GM12878 (cell line): ENCODE measurements at regions not wholly inside any gene's neighbourhood (a gene's known extent, or its start where the extent isn't known, plus 50 kb on each side); places are given as distances from the start of the nearest gene placed in this dataset.

ENCODE experiments used
- ATAC-seq: fragments of 200-7000 bp; cut with Tn5 transposase; 3 replicates; pipeline ENCODE4 v1.9.1; 2020; ENCODE audit warnings: mild to moderate bottlenecking, moderate library complexity
- BruUV-seq: library from RNA; stranded (reverse); fragments of 400-500 nt; replicated peaks from 2 replicates; lab custom pipeline; 2021; lab: Mats Ljungman, UMichigan
- CTCF ChIA-PET: fragments of 300-600 bp; sonication (Branson Sonifier 250); formaldehyde crosslinking; extraction: SDS; loops from one replicate; lab custom pipeline; 2021; ENCODE audit warnings: inconsistent platforms; lab: Yijun Ruan, JAX
- POLR2A ChIA-PET: fragments of 350-600 bp; formaldehyde crosslinking; extraction: SDS; loops from one replicate; lab custom pipeline; 2021; ENCODE audit warnings: inconsistent platforms; lab: Charles Lee
- RAD21 ChIA-PET: fragments of 300-600 bp; sonication (Branson Sonifier 250); formaldehyde crosslinking; loops from one replicate; lab custom pipeline; 2023; ENCODE audit warnings: antibody characterized with exemption; ENCODE audit not compliant: unreplicated experiment; lab: Charles Lee
- SMC1A ChIA-PET: fragments of 300-600 bp; sonication (Branson Sonifier 250); formaldehyde crosslinking; loops from one replicate; lab custom pipeline; 2023; ENCODE audit not compliant: unreplicated experiment, uncharacterized antibody; lab: Charles Lee
- DNase-seq: peaks from one replicate; pipeline ENCODE4 v3.0.0-alpha.2; 2011; ENCODE audit warnings: low read depth, low spot score
- FAIRE-seq: peaks from 3 replicates; lab custom pipeline; 2011; peaks lifted over from hg19 to GRCh38; lab: Jason Lieb, UNC
- H2AFZ ChIP-seq: 2 replicates; pipeline ENCODE4 v1.6.0; 2011; ENCODE audit warnings: low read depth, low read length, control low read depth; ENCODE audit not compliant: control insufficient read depth
- H3K27ac ChIP-seq: 2 replicates; pipeline ENCODE4 v1.5.1; 2011; ENCODE audit warnings: control low read depth; ENCODE audit not compliant: control insufficient read depth, insufficient read depth
- H3K27me3 ChIP-seq, 2 experiments: replicated peaks in 1 of 2; 2 replicates each; pipeline versions ENCODE4 v1.6.0 to v1.6.1; 2011; ENCODE audit warnings: low read length in 1 of 2; ENCODE audit not compliant: control insufficient read depth in 2 of 2, insufficient read depth in 2 of 2
- H3K36me3 ChIP-seq, 2 experiments: 2 replicates each; pipeline ENCODE4 v1.5.1; 2011; ENCODE audit warnings: low read length in 1 of 2; ENCODE audit not compliant: control insufficient read depth in 2 of 2, insufficient read depth in 2 of 2
- H3K4me1 ChIP-seq: 2 replicates; pipeline ENCODE4 v1.6.1; 2011; ENCODE audit warnings: mild to moderate bottlenecking, low read length, moderate library complexity, mixed read lengths; ENCODE audit not compliant: control insufficient read depth, insufficient read depth
- H3K4me2 ChIP-seq: 2 replicates; pipeline ENCODE4 v1.6.0; 2011; ENCODE audit warnings: control low read depth; ENCODE audit not compliant: control insufficient read depth, insufficient read depth
- H3K4me3 ChIP-seq: fragments of 200-600 bp; sonication (generic); 2 replicates; pipeline ENCODE4 v1.5.1; 2016
- H3K79me2 ChIP-seq: 2 replicates; pipeline ENCODE4 v1.6.0; 2011; ENCODE audit warnings: low read length; ENCODE audit not compliant: control insufficient read depth, insufficient read depth
- H3K9ac ChIP-seq: 2 replicates; pipeline ENCODE4 v1.8.0; 2011; ENCODE audit warnings: low read length, control low read depth, mixed read lengths; ENCODE audit not compliant: control insufficient read depth, insufficient read depth
- H3K9me3 ChIP-seq: replicated peaks from 3 replicates; pipeline ENCODE4 v1.5.1; 2011; ENCODE audit warnings: mild to moderate bottlenecking, low read length; ENCODE audit not compliant: control insufficient read depth, insufficient read depth
- H4K20me1 ChIP-seq: 2 replicates; pipeline ENCODE4 v1.6.0; 2011; ENCODE audit not compliant: control insufficient read depth, insufficient read depth
- EED ChIP-seq: sonication (generic); IDR thresholded peaks from 2 replicates; pipeline ENCODE4 v1.6.1; 2016; ENCODE audit warnings: antibody characterized with exemption, low read depth
- EP300 ChIP-seq, 2 experiments: fragments of 150-350 bp in 1 of 2; IDR thresholded peaks; 2 replicates each; pipeline ENCODE4 v1.6.1; 2011 to 2012; ENCODE audit warnings: low read depth in 2 of 2, low read length in 2 of 2, borderline replicate concordance in 1 of 2, improper control_type of control experiment in 1 of 2, inconsistent platforms in 1 of 2; ENCODE audit not compliant: control insufficient read depth in 1 of 2
- EZH2 ChIP-seq: IDR thresholded peaks from 2 replicates; pipeline ENCODE4 v1.6.1; 2012; ENCODE audit warnings: low read depth, mild to moderate bottlenecking, control low read depth, inconsistent platforms, low read length, borderline replicate concordance; ENCODE audit not compliant: control insufficient read depth
- HCFC1 ChIP-seq: fragments of 150-350 bp; IDR thresholded peaks from 2 replicates; pipeline ENCODE4 v1.6.1; 2014; ENCODE audit warnings: low read length
- KLF5 ChIP-seq: fragments of 450-650 bp; IDR thresholded peaks from 2 replicates; pipeline ENCODE4 v1.6.1; 2014; ENCODE audit warnings: mild to moderate bottlenecking; ENCODE audit not compliant: partially characterized antibody
- MEF2B ChIP-seq: fragments of 450-650 bp; IDR thresholded peaks from 2 replicates; pipeline ENCODE4 v1.6.1; 2018; ENCODE audit warnings: mild to moderate bottlenecking, moderate library complexity; ENCODE audit not compliant: partially characterized antibody, poor library complexity, severe bottlenecking
- NFIC ChIP-seq: IDR thresholded peaks from 2 replicates; pipeline ENCODE4 v1.6.1; 2012; ENCODE audit warnings: low read depth, mild to moderate bottlenecking, inconsistent platforms, low read length, moderate library complexity
- TCF12 ChIP-seq: IDR thresholded peaks from 2 replicates; pipeline ENCODE4 v1.6.1; 2011; ENCODE audit warnings: low read depth, mild to moderate bottlenecking, low read length
- USF2 ChIP-seq: IDR thresholded peaks from 2 replicates; pipeline ENCODE4 v1.6.1; 2011; ENCODE audit warnings: low read depth, low read length, improper control_type of control experiment, borderline replicate concordance
- ZNF592 ChIP-seq: fragments of 450-650 bp; IDR thresholded peaks from 2 replicates; pipeline ENCODE4 v1.6.1; 2017; ENCODE audit warnings: mild to moderate bottlenecking, moderate library complexity
- ZNF687 ChIP-seq: fragments of 450-650 bp; IDR thresholded peaks from 2 replicates; pipeline ENCODE4 v1.6.1; 2017; ENCODE audit warnings: mild to moderate bottlenecking, moderate library complexity
- ZSCAN29 ChIP-seq: fragments of 450-650 bp; IDR thresholded peaks from 2 replicates; pipeline ENCODE4 v1.6.1; 2017; ENCODE audit warnings: mild to moderate bottlenecking, moderate library complexity
- WGBS: methylation state at CpG from one replicate; pipeline ENCODE4 v1.1.6; 2016; ENCODE audit warnings: low lambda C conversion rate; ENCODE audit not compliant: insufficient replicate concordance, insufficient coverage; ENCODE audit errors: missing lambda C conversion rate; 5-methylcytosine and 5-hydroxymethylcytosine counted together
- in situ Hi-C: fragments of 300-500 bp; cut with MboI; formaldehyde crosslinking; loops from 9 replicates; pipeline ENCODE4 v1.14.3; 2018; ENCODE audit warnings: mixed read lengths
- intact Hi-C: fragments of 100-400 bp; cut with micrococcal nuclease; formaldehyde crosslinking; loops from one replicate; pipeline ENCODE4 v1.14.2; 2022; ENCODE audit not compliant: unreplicated experiment

GRCh38 chr5:30908356-30908755 lies 285.1 kb upstream of the CDH6 start:
- in situ Hi-C loops (no loop called here), intact Hi-C loops (no loop called here)
- ChIA-PET POLR2A (no interaction called here), RAD21 (no interaction called here), CTCF (no interaction called here), SMC1A (no interaction called here)
- Histone ChIP-seq H3K9ac (no peak overlapping the region), H3K36me3 (no peaks in the 10 kb centered on the region), H3K79me2 (no peaks in the 10 kb centered on the region), H3K4me3 (no peak overlapping the region), H3K27ac (no peak overlapping the region), H4K20me1 (no peaks in the 10 kb centered on the region), H2AFZ (no peak overlapping the region), H3K4me2 (no peak overlapping the region), H3K4me1 (no peaks in the 10 kb centered on the region), H3K27me3 (no peaks in the 10 kb centered on the region), H3K9me3 (no peaks in the 10 kb centered on the region)
- FAIRE-seq (no peak), ATAC-seq (no peak), DNase-seq (no peak)
- TF ChIP-seq EP300 (IDR thresholded peaks at IDR 0.05; ENCODE audit: borderline replicate concordance in 1 of 2, control insufficient read depth in 1 of 2, low read depth in 2 of 2, low read length in 2 of 2) = no peak
- no peak for TF ChIP-seq HCFC1
- TF ChIP-seq TCF12 = no peak
- TF ChIP-seq EED = no peak
- TF ChIP-seq EZH2 = no peak
- TF ChIP-seq USF2 = no peak
- no peak for TF ChIP-seq NFIC
- no peak for TF ChIP-seq ZNF592
- TF ChIP-seq ZNF687 = no peak
- TF ChIP-seq MEF2B = no peak
- TF ChIP-seq KLF5 = no peak
- TF ChIP-seq ZSCAN29 = no peak
- no TSS peak for BruUV-seq
- 13% methylated on average over 3 of the region's 3 CpGs for WGBS
